GM21447 (cell line): ENCODE measurements at regions not wholly inside any gene's neighbourhood (a gene's known extent, or its start where the extent isn't known, plus 50 kb on each side); places are given as distances from the start of the nearest gene placed in this dataset.
"Not testable (repeated sequence)": the region's sequence is repeated elsewhere in the genome, so short reads cannot be mapped to it uniquely, and the experiment has no call there.

ENCODE experiments used
- ATAC-seq: cut with Tn5 transposase; IDR thresholded peaks from one replicate; pipeline ENCODE4 v1.9.1; 2021; ENCODE audit not compliant: unreplicated experiment

DNA sequence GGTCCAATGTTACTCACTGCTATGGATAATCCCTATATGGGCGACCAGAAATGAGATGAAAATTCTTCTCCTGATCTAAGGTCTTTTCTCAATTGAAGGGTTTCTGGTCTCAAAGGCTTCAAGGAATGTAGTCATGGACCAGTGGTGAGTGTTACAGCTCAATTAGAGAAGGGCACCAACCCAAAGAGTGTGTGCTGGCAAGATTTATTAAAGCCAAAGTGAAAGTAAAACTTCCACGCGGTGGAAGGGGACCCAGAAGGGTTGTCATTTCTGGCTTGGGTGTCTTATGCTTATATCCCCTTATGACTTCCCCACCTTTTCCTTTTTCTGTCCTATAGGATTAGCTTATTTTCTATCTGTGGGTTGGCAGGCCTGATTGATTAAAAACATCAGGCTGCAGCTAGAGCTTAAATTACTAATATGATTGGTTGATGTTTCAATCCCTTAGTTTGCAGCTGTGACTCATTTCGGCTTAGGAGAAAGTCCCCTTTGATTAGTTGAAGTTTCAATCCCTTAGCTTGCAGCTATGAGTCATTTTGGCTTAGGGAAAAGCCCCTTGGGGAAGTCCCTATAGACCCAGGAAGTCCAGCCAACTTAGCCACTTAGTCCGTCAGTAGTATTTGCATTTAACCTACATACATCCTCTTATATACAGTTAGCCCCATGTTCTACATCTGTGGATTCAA, 179.5 kb upstream of the NLGN4Y start:
- ATAC-seq = peak; percentile 59

DNA sequence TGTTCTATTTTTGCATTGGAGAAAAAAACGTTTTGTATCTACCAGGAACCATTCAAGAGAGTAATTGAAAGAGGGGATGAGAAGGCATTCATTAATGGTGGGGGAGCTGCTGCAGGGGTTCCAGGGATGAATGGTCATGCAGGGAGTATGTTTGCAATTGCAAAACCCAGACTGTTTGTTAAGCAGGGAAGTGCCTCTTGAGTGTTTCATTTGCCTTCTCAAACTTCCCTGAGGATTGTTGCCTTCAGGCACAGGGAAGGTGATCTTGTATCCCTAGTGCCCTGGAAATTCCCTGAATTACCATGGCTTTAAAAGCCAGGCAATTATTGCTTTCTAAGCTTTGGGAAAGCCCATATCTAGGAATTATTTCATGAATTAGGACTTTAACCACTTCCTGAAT, 172.7 kb upstream of the NLGN4Y start:
- no peak for ATAC-seq

GRCh38 chrY:14356154-14356553, 168.2 kb upstream of the NLGN4Y start:
- no peak for ATAC-seq

DNA sequence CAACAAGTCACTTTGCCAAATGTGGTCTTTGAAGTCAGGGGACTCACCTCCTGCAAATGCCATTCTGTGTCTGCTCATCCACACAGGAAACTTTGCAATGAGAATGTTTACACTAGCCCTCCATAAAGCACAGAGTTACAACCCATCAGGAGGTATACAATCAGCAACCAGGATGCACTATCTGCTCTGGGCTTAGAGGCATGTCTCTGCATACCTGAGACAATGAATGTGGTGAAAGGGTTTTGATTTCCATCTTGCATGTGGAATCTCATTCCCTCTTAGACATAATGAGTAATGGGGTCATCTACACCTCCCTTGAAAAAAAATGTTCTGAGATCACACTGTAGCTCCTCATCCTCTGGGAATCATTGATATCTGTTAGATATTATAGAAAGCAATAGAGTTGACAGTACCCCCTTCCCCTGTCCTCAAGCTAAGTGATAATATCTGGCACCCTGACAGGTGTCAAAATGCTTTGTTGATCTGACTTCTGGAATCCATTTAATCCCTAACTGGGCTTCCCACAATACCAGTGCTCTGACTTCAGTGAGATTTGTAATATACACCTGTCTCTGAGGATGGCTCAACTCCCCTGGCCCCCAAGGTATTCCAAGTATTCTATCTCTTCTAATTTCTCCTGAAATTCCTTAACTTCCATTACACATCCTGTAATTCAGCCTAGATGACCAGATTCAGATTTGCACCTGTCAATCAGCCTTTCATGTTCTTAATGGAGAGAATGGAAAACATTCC, 163.4 kb upstream of the NLGN4Y start:
- no peak for ATAC-seq

DNA sequence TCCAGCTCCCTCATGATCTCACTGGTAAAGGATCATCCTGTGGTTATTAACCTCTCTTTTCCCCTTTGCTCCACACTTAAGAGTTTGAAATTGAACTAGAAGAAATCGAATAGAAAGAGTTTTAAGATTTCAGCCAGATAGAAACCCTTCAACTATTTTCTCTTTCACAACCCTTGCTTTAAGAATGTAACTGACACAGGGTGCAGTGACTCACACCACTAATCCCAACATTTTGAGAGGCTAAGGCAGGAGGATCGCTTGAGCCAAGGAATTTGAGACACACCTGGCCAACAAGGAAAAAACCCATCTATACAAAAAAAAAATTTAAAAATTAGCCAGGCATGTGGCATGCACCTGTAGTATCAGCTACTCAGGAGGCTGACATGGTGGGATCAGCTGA, 150.7 kb upstream of the NLGN4Y start:
- ATAC-seq = no peak

DNA sequence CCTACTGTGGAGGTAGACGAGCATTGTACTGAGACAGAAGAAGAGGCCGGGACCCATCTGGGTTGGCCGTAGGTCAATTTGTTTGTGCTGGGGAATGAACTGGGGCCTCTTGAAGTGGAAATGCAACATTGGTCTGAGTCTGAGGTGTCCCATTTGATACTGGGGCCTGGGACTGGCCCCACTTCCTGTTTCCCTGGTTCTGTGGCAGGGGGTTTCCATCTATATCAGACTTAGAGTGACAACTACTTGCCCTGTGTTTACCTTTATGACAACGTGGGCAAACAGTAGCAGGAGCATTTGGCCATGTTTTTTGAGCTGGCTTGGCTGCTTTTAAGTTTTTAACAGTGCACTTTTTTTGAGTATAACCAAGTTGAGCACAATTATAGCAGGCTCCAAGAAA, 146.1 kb upstream of the NLGN4Y start:
- ATAC-seq = no peak

- not testable (repeated sequence) for ATAC-seq
These were observed 113.7 kb upstream of the NLGN4Y start for GRCh38 chrY:14410549-14411030.

DNA sequence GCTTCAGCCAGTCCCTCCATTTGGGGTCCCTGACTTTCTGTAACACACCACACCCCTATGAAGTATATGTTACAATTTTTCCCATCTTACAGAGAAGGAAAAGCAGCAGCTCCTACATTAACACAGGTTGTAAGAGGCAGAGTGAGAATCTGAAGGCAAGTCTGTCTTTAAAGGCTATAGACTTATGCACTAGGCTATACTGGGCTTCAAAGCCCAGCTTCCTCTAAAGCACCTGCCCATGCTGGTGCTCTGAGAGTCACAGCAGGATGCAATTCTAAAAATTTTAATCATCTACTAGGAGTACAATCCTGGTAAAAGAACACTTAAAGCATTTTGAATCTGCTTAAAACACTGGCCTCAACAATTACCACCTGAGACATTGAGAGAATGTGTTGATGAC, 113.0 kb upstream of the NLGN4Y start:
- ATAC-seq = no peak

DNA sequence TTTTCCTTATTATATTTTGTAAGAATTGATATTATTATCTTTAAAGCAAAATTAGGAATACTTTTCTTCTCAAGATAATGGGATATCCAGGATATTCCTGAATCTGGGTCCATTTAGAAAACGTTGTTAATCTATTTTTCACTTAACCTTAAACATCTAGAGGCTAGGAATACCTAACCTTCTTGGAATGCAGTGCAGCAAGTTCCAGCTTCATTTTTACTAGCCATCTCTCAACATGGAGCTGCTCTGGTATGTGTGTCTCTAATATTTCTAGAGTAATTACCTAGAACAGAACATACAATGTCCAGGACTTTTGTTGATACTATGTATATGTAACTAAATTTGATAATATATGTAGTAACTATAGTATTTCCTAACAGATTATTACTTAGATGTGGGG, 87.8 kb upstream of the NLGN4Y start:
- ATAC-seq = no peak

- no peak for ATAC-seq
These were observed 86.7 kb upstream of the NLGN4Y start for GRCh38 chrY:14437626-14438025.

GRCh38 chrY:14438395-14438794, 85.9 kb upstream of the NLGN4Y start:
- no peak for ATAC-seq

DNA sequence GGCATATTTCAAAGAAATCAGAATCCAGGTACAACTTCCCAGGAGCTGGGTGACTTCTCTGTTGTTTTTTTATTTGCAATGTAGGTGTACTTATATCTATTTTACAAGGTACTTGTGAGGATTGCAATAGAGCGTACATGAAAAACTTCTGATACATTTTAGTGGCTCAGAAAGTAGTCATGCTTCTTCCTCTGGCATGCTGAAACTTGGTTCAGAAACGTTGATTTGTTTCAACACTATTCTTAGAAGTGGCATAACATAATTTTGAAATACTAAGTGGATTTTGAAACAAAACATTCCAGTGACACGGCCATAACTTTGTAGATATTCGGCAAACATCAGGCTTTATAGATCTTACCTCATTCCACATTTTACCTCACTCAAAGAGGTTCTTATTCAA, 79.8 kb upstream of the NLGN4Y start:
- ATAC-seq = no peak

- no peak for ATAC-seq
These were observed 56.1 kb upstream of the NLGN4Y start for GRCh38 chrY:14468151-14468683.

DNA sequence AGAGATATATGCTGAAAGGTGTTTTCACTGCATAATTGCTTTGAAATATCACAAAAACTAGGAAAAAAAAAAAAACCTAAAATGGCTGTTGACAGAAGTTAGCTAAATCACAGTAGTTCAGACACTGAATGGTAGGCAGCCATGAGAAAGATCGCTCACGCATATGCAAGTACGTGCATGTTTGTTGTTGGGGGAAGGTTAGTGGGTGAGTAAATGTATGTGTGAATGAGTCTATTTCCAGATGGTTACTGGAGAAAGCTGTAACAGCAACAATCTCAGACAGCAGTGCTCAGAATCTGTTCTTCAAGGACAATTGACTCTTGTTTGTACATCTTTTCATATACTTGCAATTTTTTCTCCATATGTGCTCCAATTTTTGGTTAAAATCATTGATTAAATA, 51.9 kb upstream of the NLGN4Y start:
- no peak for ATAC-seq

DNA sequence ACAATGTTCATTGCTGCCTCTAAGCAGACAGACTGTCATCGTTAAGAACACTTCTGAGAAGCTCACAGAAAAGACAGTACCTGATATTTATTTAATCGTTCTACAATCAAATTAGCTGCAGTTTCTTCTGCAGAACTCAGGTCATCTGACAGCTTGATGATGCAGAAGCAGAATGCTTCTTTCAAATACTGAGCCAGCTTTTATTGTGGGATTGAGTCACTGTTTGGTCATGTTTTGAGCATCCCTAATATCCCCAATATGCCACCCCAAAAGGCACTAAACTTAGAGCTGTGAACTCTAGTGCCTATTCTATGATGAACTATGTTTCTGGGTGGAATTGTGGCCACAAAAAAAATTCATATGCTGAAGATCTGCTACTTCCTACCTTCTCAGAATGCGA, 51.0 kb upstream of the NLGN4Y start:
- ATAC-seq = no peak
